Activated B cell treated with CpG ODN at 0.5 μM for 24 hours (primary cell): ENCODE measurements at regions not wholly inside any gene's neighbourhood (a gene's known extent, or its start where the extent isn't known, plus 50 kb on each side); places are given as distances from the start of the nearest gene placed in this dataset.

Source experiments
- ATAC-seq: fragments of 200-7000 bp; cut with Tn5 transposase; one replicate; pipeline ENCODE4 v1.10.0; 2021; ENCODE audit warnings: low read depth, mild to moderate bottlenecking, moderate library complexity
- CTCF ChIA-PET: fragments of 350-600 bp; sonication (Branson Sonifier 250); formaldehyde crosslinking; loops from one replicate; lab custom pipeline; 2021; ENCODE audit warnings: antibody characterized with exemption; lab: Charles Lee
- POLR2A ChIA-PET: fragments of 350-600 bp; sonication (Branson Sonifier 250); formaldehyde crosslinking; loops from one replicate; lab custom pipeline; 2021; ENCODE audit warnings: antibody characterized with exemption; lab: Charles Lee
- DNase-seq: peaks from one replicate; pipeline ENCODE4 v3.0.0; 2022
- H3K27ac Mint-ChIP-seq: one replicate; pipeline ENCODE4 v1.8.0; 2020; ENCODE audit warnings: mixed read lengths
- H3K27me3 Mint-ChIP-seq: one replicate; pipeline ENCODE4 v1.8.0; 2021; ENCODE audit warnings: mixed read lengths
- H3K36me3 Mint-ChIP-seq: one replicate; pipeline ENCODE4 v1.8.0; 2021; ENCODE audit warnings: low read depth, mixed read lengths
- H3K4me1 Mint-ChIP-seq: one replicate; pipeline ENCODE4 v1.8.0; 2021; ENCODE audit warnings: mixed read lengths
- H3K4me3 Mint-ChIP-seq: one replicate; pipeline ENCODE4 v1.8.0; 2020; ENCODE audit warnings: mild to moderate bottlenecking, mixed read lengths
- H3K9me3 Mint-ChIP-seq: one replicate; pipeline ENCODE4 v1.8.0; 2020; ENCODE audit warnings: mixed read lengths
- CTCF ChIP-seq: fragments of 200-600 bp; IDR thresholded peaks from one replicate; pipeline ENCODE4 v1.8.0; 2022; ENCODE audit warnings: antibody characterized with exemption, mild to moderate bottlenecking
- intact Hi-C: fragments of 100-400 bp; cut with micrococcal nuclease; formaldehyde crosslinking; loops from one replicate; pipeline ENCODE4 v1.15.1; 2024

GRCh38 chr3:61349717-61350116 is 98.5 kb upstream of the FHIT start:
- no peaks in the 10 kb centered on the region for H3K36me3 Mint-ChIP-seq
- H3K27me3 Mint-ChIP-seq: peaks cover 5% of the 10 kb centered on the region
- ChIA-PET CTCF (no interaction called here), POLR2A (no interaction called here)
- no peak overlapping the region for H3K4me3 Mint-ChIP-seq
- TF ChIP-seq CTCF: no peak
- ATAC-seq (no peak), DNase-seq (no peak)
- H3K4me1 Mint-ChIP-seq: peaks cover 3% of the 10 kb centered on the region
- no peaks in the 10 kb centered on the region for H3K9me3 Mint-ChIP-seq
- intact Hi-C loops: no loop called here
- H3K27ac Mint-ChIP-seq: no peak overlapping the region

- H3K4me1 Mint-ChIP-seq: peaks cover 5% of the 10 kb centered on the region
- TF ChIP-seq CTCF: no peak
- H3K36me3 Mint-ChIP-seq: no peaks in the 10 kb centered on the region
- no peaks in the 10 kb centered on the region for H3K9me3 Mint-ChIP-seq
- no peak overlapping the region for H3K27ac Mint-ChIP-seq
- H3K4me3 Mint-ChIP-seq: no peak overlapping the region
- POLR2A ChIA-PET: no interaction called here
- H3K27me3 Mint-ChIP-seq: peaks cover 5% of the 10 kb centered on the region
- intact Hi-C loops: no loop called here
- CTCF ChIA-PET: no interaction called here
- DNase-seq (no peak), ATAC-seq (no peak)
These were observed 99.6 kb upstream of the FHIT start for GRCh38 chr3:61350782-61351309.

GRCh38 chr3:61352306-61352705 is 101.1 kb upstream of the FHIT start:
- Mint-ChIP-seq H3K9me3 (no peaks in the 10 kb centered on the region), H3K27me3 (peaks cover 5% of the 10 kb centered on the region), H3K36me3 (no peaks in the 10 kb centered on the region), H3K4me3 (no peak overlapping the region), H3K4me1 (peaks cover 5% of the 10 kb centered on the region), H3K27ac (no peak overlapping the region)
- ChIA-PET CTCF (no interaction called here), POLR2A (no interaction called here)
- no peak for ATAC-seq
- no peak for TF ChIP-seq CTCF
- no peak for DNase-seq
- intact Hi-C loops: no loop called here

GRCh38 chr3:61353382-61353781 is 102.1 kb upstream of the FHIT start:
- peaks cover 7% of the 10 kb centered on the region for H3K4me1 Mint-ChIP-seq
- DNase-seq: no peak
- H3K4me3 Mint-ChIP-seq: no peak overlapping the region
- no peak for TF ChIP-seq CTCF
- H3K36me3 Mint-ChIP-seq: no peaks in the 10 kb centered on the region
- CTCF ChIA-PET: interaction anchor here (0.7 kb wide), 1 partner anchor 12 kb away, joined by 3 read pairs; no protein-coding TSS in a partner anchor
- ATAC-seq: no peak
- intact Hi-C loops: no loop called here
- peaks cover 5% of the 10 kb centered on the region for H3K27me3 Mint-ChIP-seq
- no peaks in the 10 kb centered on the region for H3K9me3 Mint-ChIP-seq
- no peak overlapping the region for H3K27ac Mint-ChIP-seq
- POLR2A ChIA-PET: no interaction called here

GRCh38 chr3:61354604-61355003 is 103.4 kb upstream of the FHIT start:
- CTCF ChIA-PET: no interaction called here
- no peak overlapping the region for H3K4me3 Mint-ChIP-seq
- peaks cover 9% of the 10 kb centered on the region for H3K4me1 Mint-ChIP-seq
- POLR2A ChIA-PET: no interaction called here
- H3K27ac Mint-ChIP-seq: no peak overlapping the region
- no peak for DNase-seq
- intact Hi-C loops: no loop called here
- no peaks in the 10 kb centered on the region for H3K27me3 Mint-ChIP-seq
- TF ChIP-seq CTCF: no peak
- no peaks in the 10 kb centered on the region for H3K9me3 Mint-ChIP-seq
- no peak for ATAC-seq
- no peaks in the 10 kb centered on the region for H3K36me3 Mint-ChIP-seq
